ENCODE measurements at regions not wholly inside any gene's neighbourhood (a gene's known extent, or its start where the extent isn't known, plus 50 kb on each side); places are given as distances from the start of the nearest gene placed in this dataset.

- intact Hi-C loops (cut with DNase I) = no loop called here
- Histone ChIP-seq H3K36me3 (no peaks in the 10 kb centered on the region), H3K9me3 (no peaks in the 10 kb centered on the region), H3K4me3 (no peak overlapping the region), H3K4me1 (replicated peaks) (no peaks in the 10 kb centered on the region), H3K27ac (no peak overlapping the region), H3K27me3 (replicated peaks; ENCODE audit: insufficient read depth) (no peaks in the 10 kb centered on the region)
- TF ChIP-seq, protein P1, sequence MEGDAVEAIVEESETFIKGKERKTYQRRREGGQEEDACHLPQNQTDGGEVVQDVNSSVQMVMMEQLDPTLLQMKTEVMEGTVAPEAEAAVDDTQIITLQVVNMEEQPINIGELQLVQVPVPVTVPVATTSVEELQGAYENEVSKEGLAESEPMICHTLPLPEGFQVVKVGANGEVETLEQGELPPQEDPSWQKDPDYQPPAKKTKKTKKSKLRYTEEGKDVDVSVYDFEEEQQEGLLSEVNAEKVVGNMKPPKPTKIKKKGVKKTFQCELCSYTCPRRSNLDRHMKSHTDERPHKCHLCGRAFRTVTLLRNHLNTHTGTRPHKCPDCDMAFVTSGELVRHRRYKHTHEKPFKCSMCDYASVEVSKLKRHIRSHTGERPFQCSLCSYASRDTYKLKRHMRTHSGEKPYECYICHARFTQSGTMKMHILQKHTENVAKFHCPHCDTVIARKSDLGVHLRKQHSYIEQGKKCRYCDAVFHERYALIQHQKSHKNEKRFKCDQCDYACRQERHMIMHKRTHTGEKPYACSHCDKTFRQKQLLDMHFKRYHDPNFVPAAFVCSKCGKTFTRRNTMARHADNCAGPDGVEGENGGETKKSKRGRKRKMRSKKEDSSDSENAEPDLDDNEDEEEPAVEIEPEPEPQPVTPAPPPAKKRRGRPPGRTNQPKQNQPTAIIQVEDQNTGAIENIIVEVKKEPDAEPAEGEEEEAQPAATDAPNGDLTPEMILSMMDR (IDR thresholded peaks at IDR 0.05) = no peak
- TF ChIP-seq POLR2AphosphoS5 (IDR thresholded peaks at IDR 0.05) (no peak), POLR2A (IDR thresholded peaks at IDR 0.05) (no peak)
- no peak for DNase-seq (ENCODE audit: low spot score)
- WGBS = 64% methylated on average over 7 of the region's 7 CpGs
Observed at GRCh38 chr7:69122953-69123352, 475.3 kb upstream of the AUTS2 start.

DNA sequence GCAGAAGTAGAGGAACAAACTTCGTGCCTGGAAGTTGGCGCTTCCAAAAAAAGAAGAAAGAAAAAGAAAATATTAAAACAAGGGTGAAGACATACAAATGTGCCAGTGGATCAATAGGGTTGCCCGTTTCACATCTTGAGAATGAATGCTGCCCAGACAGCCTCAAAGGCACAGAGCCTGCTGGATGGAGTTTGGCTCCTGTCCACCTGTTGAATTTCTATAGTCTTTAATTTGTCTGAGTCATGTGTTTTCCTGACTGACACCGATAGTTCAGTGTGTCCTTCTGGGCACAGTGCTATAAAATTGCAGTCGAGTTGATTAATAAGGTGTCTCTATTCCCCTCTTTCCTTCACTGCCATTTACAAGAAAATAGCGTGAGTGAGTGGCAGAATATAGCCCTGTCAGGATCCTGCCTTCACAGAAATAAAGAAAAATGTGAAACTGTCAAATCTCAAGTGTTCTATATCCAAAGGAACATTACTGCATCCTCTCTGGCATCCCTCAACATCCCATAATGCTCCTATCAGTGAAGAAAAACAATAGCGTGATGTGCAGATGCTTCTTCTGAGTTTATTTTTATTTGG, 471.3 kb upstream of the AUTS2 start:
- no peaks in the 10 kb centered on the region for H3K9me3 ChIP-seq
- DNase-seq (ENCODE audit: low spot score) = no peak
- no peak overlapping the region for H3K4me3 ChIP-seq
- H3K27ac ChIP-seq = no peak overlapping the region
- H3K27me3 ChIP-seq (replicated peaks; ENCODE audit: insufficient read depth) = no peaks in the 10 kb centered on the region
- no peaks in the 10 kb centered on the region for H3K4me1 ChIP-seq (replicated peaks)
- WGBS = 44% methylated on average over 7 of the region's 7 CpGs
- TF ChIP-seq POLR2A (IDR thresholded peaks at IDR 0.05) = no peak
- TF ChIP-seq, protein P1 (IDR thresholded peaks at IDR 0.05) = no peak
- no peak for TF ChIP-seq POLR2AphosphoS5 (IDR thresholded peaks at IDR 0.05)
- intact Hi-C loops (cut with DNase I) = no loop called here
- no peaks in the 10 kb centered on the region for H3K36me3 ChIP-seq

- Histone ChIP-seq H3K27me3 (replicated peaks; ENCODE audit: insufficient read depth) (no peaks in the 10 kb centered on the region), H3K27ac (no peak overlapping the region), H3K4me3 (no peak overlapping the region), H3K36me3 (no peaks in the 10 kb centered on the region), H3K4me1 (replicated peaks) (no peaks in the 10 kb centered on the region), H3K9me3 (no peaks in the 10 kb centered on the region)
- intact Hi-C loops (cut with DNase I) = no loop called here
- TF ChIP-seq POLR2A (IDR thresholded peaks at IDR 0.05) (no peak), POLR2AphosphoS5 (IDR thresholded peaks at IDR 0.05) (no peak)
- TF ChIP-seq, protein P1 (IDR thresholded peaks at IDR 0.05) = no peak
- WGBS = 89% methylated on average over 4 of the region's 4 CpGs
- no peak for DNase-seq (ENCODE audit: low spot score)
Observed at GRCh38 chr7:69129524-69129923, 468.8 kb upstream of the AUTS2 start.

DNA sequence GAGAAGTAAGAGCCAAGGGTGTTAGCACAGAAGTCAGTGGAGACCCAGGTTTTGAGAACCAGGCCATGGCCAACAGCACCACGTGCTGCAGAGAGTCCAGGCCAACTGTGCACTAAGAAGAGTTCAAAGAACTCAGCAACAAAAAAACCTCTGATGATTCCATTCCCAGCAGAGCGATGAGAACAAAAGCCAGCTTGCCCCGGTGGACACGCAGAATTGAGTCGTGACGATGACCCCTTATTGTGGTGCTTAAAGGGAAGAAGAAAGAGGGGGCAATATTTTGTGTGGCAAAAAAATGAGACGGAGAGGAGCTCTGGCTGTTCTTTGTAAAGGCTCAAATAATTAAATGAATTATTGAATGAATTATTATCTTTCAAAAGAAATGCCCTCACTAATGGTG, 468.3 kb upstream of the AUTS2 start:
- DNase-seq (ENCODE audit: low spot score) = no peak
- H3K36me3 ChIP-seq = no peaks in the 10 kb centered on the region
- no peaks in the 10 kb centered on the region for H3K9me3 ChIP-seq
- intact Hi-C loops (cut with DNase I) = no loop called here
- TF ChIP-seq POLR2A (IDR thresholded peaks at IDR 0.05) (no peak), POLR2AphosphoS5 (IDR thresholded peaks at IDR 0.05) (no peak)
- TF ChIP-seq, protein P1 (IDR thresholded peaks at IDR 0.05) = no peak
- H3K4me1 ChIP-seq (replicated peaks) = no peaks in the 10 kb centered on the region
- H3K4me3 ChIP-seq = no peak overlapping the region
- no peaks in the 10 kb centered on the region for H3K27me3 ChIP-seq (replicated peaks; ENCODE audit: insufficient read depth)
- 74% methylated on average over 7 of the region's 7 CpGs for WGBS
- H3K27ac ChIP-seq = no peak overlapping the region

GRCh38 chr7:69130396-69130795, 467.9 kb upstream of the AUTS2 start:
- Histone ChIP-seq H3K4me1 (replicated peaks) (no peaks in the 10 kb centered on the region), H3K9me3 (no peaks in the 10 kb centered on the region), H3K27me3 (replicated peaks; ENCODE audit: insufficient read depth) (no peaks in the 10 kb centered on the region), H3K27ac (no peak overlapping the region), H3K36me3 (no peaks in the 10 kb centered on the region), H3K4me3 (no peak overlapping the region)
- no peak for DNase-seq (ENCODE audit: low spot score)
- TF ChIP-seq POLR2A (IDR thresholded peaks at IDR 0.05) = no peak
- TF ChIP-seq, protein P1 (IDR thresholded peaks at IDR 0.05) = no peak
- TF ChIP-seq POLR2AphosphoS5 (IDR thresholded peaks at IDR 0.05) = no peak
- WGBS = 79% methylated on average over 2 of the region's 2 CpGs
- intact Hi-C loops (cut with DNase I) = no loop called here
